HG02759 (cell line): ENCODE measurements at regions not wholly inside any gene's neighbourhood (a gene's known extent, or its start where the extent isn't known, plus 50 kb on each side); places are given as distances from the start of the nearest gene placed in this dataset.
"Not testable (repeated sequence)": the region's sequence is repeated elsewhere in the genome, so short reads cannot be mapped to it uniquely, and the experiment has no call there.

ENCODE experiments used
- ATAC-seq: cut with Tn5 transposase; IDR thresholded peaks from one replicate; pipeline ENCODE4 v1.9.1; 2021; ENCODE audit warnings: mild to moderate bottlenecking, moderate library complexity; ENCODE audit not compliant: unreplicated experiment

- no peak for ATAC-seq
Measured at GRCh38 chr4:180280726-180281297, 1962.4 kb upstream of the TENM3 start.

- no peak for ATAC-seq
Measured at GRCh38 chr4:180281724-180282123, 1961.5 kb upstream of the TENM3 start.

- ATAC-seq = no peak
Measured at GRCh38 chr4:180284267-180284666, 1958.9 kb upstream of the TENM3 start.

GRCh38 chr4:180285796-180286195 is 1957.4 kb upstream of the TENM3 start:
- no peak for ATAC-seq

GRCh38 chr4:180292339-180292738 is 1950.9 kb upstream of the TENM3 start:
- ATAC-seq = no peak

GRCh38 chr4:180296036-180296599 is 1947.1 kb upstream of the TENM3 start:
- no peak for ATAC-seq

GRCh38 chr4:180304321-180304720 is 1938.9 kb upstream of the TENM3 start:
- ATAC-seq = no peak

GRCh38 chr4:180310616-180311015 is 1932.6 kb upstream of the TENM3 start:
- no peak for ATAC-seq

- ATAC-seq = peak; percentile 40
Measured at GRCh38 chr4:180314972-180315371, 1928.2 kb upstream of the TENM3 start.

- no peak for ATAC-seq
Measured at GRCh38 chr4:180330521-180330920, 1912.7 kb upstream of the TENM3 start.

GRCh38 chr4:180333162-180333561 is 1910.0 kb upstream of the TENM3 start:
- no peak for ATAC-seq

GRCh38 chr4:180335566-180335965 is 1907.6 kb upstream of the TENM3 start:
- no peak for ATAC-seq

- ATAC-seq = no peak
Measured at GRCh38 chr4:180336494-180337090, 1906.6 kb upstream of the TENM3 start.

- ATAC-seq = no peak
Measured at GRCh38 chr4:180341926-180342325, 1901.3 kb upstream of the TENM3 start.

GRCh38 chr4:180350901-180351300 is 1892.3 kb upstream of the TENM3 start:
- no peak for ATAC-seq

- no peak for ATAC-seq
Measured at GRCh38 chr4:180356766-180357165, 1886.4 kb upstream of the TENM3 start.

- not testable (repeated sequence) for ATAC-seq
Measured at GRCh38 chr4:180360113-180360512, 1883.1 kb upstream of the TENM3 start.

GRCh38 chr4:180363815-180364214 is 1879.4 kb upstream of the TENM3 start:
- ATAC-seq = no peak

- no peak for ATAC-seq
Measured at GRCh38 chr4:180372691-180373090, 1870.5 kb upstream of the TENM3 start.

- no peak for ATAC-seq
Measured at GRCh38 chr4:180377741-180378140, 1865.5 kb upstream of the TENM3 start.

- no peak for ATAC-seq
Measured at GRCh38 chr4:180380733-180381132, 1862.5 kb upstream of the TENM3 start.

GRCh38 chr4:180391613-180392012 is 1851.6 kb upstream of the TENM3 start:
- ATAC-seq = no peak

- no peak for ATAC-seq
Measured at GRCh38 chr4:180394312-180394711, 1848.9 kb upstream of the TENM3 start.
